ENCODE measurements at regions not wholly inside any gene's neighbourhood (a gene's known extent, or its start where the extent isn't known, plus 50 kb on each side); places are given as distances from the start of the nearest gene placed in this dataset.

DNA sequence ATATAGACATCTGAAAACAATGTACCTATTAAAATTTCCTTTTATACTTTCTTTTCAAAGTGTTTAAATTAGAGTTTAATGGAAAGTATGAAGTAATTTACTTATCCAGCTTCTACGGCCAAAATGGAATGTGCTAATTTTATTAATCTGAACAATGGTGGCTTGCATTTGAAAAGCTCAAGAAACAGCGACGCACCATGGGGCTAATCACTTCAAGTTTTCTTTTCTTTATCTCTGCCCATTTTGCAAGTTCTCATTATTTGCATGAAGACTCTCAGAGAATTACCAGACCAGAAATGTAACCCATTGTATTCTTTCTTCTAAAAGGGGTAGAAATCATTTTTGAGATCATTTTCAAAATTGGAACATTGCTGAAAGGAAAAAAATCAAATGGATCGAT is 204.0 kb upstream of the STARD13 start:
- no CpG with 5 or more reads among the region's 4 CpGs for WGBS (ENCODE audit: insufficient coverage)
- DNase-seq, result no peak
- H3K4me3 ChIP-seq (ENCODE audit: low read length), result no peak overlapping the region
- no peak overlapping the region for H3K27ac ChIP-seq (ENCODE audit: low read length)
- H3K9me3 ChIP-seq (replicated peaks; ENCODE audit: control insufficient read depth, low read depth, low read length), result no peaks in the 10 kb centered on the region
- peaks cover 3% of the 10 kb centered on the region for H3K4me1 ChIP-seq (ENCODE audit: control insufficient read depth, insufficient read depth, low read length)
- H3K27me3 ChIP-seq (ENCODE audit: control insufficient read depth, insufficient read depth, low read length), result no peaks in the 10 kb centered on the region
- H3K36me3 ChIP-seq (ENCODE audit: control insufficient read depth, insufficient read depth, low read length), result no peaks in the 10 kb centered on the region

DNA sequence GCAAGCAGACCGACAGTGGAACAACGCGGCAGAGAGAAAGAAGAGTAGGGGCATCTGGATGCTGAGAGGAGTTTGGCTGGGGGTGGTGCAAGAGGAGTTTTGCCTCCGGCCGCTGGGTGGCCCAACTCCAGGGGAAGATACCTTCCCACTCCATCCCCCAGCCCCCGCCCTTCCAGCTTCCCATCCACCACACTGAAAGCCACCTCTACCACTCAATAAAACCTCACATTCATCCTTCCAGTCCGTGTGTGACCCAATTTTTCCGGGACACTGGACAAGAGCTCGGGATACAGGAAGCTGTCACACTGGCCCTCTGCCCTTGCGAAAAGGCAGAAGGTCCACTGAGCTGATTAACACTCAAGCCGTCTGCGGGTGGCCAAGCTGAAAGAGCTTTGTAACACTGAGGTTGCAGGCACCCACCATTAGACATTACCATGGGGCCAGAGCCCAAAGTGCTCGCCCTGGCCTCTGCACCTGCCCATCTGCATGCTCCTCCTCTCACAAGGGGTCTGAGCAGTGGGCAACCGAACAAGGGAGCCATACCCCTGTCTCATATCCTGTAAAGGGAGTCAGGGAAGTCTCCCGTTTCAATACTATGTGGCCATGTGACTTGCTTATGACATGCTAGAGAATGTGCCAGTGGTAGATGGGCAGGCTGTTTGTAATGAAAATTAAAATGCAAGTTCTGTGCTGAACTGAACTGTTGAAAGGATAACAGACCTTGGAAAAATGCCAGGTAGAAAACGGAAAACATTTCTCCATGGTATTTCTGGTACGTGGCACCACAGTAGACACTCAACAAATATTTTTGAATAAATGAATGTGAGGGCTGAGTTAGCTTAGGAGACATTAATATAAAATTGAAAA is 205.1 kb upstream of the STARD13 start:
- H3K4me3 ChIP-seq (ENCODE audit: low read length), result no peak overlapping the region
- no peak overlapping the region for H3K27ac ChIP-seq (ENCODE audit: low read length)
- no peaks in the 10 kb centered on the region for H3K27me3 ChIP-seq (ENCODE audit: control insufficient read depth, insufficient read depth, low read length)
- DNase-seq, result no peak
- 87% methylated on average over 7 of the region's 17 CpGs for WGBS (ENCODE audit: insufficient coverage)
- no peaks in the 10 kb centered on the region for H3K36me3 ChIP-seq (ENCODE audit: control insufficient read depth, insufficient read depth, low read length)
- peaks cover 5% of the 10 kb centered on the region for H3K4me1 ChIP-seq (ENCODE audit: control insufficient read depth, insufficient read depth, low read length)
- no peaks in the 10 kb centered on the region for H3K9me3 ChIP-seq (replicated peaks; ENCODE audit: control insufficient read depth, low read depth, low read length)

GRCh38 chr13:33493672-33494365 is 208.3 kb upstream of the STARD13 start:
- DNase-seq, result no peak
- peaks cover 5% of the 10 kb centered on the region for H3K4me1 ChIP-seq (ENCODE audit: control insufficient read depth, insufficient read depth, low read length)
- no peaks in the 10 kb centered on the region for H3K27me3 ChIP-seq (ENCODE audit: control insufficient read depth, insufficient read depth, low read length)
- WGBS (ENCODE audit: insufficient coverage), result 79% methylated on average over 6 of the region's 6 CpGs
- no peaks in the 10 kb centered on the region for H3K36me3 ChIP-seq (ENCODE audit: control insufficient read depth, insufficient read depth, low read length)
- no peak overlapping the region for H3K27ac ChIP-seq (ENCODE audit: low read length)
- no peak overlapping the region for H3K4me3 ChIP-seq (ENCODE audit: low read length)
- H3K9me3 ChIP-seq (replicated peaks; ENCODE audit: control insufficient read depth, low read depth, low read length), result no peaks in the 10 kb centered on the region

DNA sequence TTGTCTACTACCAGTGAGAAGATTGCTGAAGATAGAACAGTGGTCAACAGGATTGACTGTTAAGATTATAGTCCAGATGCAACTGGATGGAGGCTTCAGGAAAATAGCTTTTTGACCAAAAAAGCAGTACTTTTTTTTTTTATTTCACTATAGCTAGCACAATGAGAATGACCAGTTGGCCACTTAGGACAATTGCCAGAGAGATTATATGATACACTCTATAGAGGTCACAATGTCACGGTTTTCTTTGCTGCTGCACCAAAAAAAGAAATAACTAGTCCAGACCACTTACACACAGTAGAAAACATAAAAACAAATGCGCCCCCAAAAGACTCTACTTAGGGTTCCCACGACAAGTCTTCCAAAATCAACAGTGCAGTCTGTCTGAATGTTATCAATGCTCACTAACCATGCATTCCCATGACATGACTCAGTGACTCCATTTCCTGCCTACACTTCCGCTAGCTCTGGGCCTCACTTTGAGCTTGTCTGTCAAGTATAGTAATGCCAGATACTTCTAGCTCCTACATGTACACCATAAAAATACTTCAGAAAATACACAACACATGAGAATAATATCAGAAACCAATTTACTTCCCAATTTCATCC is 209.1 kb upstream of the STARD13 start:
- H3K27me3 ChIP-seq (ENCODE audit: control insufficient read depth, insufficient read depth, low read length), result no peaks in the 10 kb centered on the region
- no peak overlapping the region for H3K4me3 ChIP-seq (ENCODE audit: low read length)
- 48% methylated on average over 2 of the region's 4 CpGs for WGBS (ENCODE audit: insufficient coverage)
- no peak overlapping the region for H3K27ac ChIP-seq (ENCODE audit: low read length)
- H3K36me3 ChIP-seq (ENCODE audit: control insufficient read depth, insufficient read depth, low read length), result no peaks in the 10 kb centered on the region
- no peaks in the 10 kb centered on the region for H3K9me3 ChIP-seq (replicated peaks; ENCODE audit: control insufficient read depth, low read depth, low read length)
- peak; percentile 56 for DNase-seq
- H3K4me1 ChIP-seq (ENCODE audit: control insufficient read depth, insufficient read depth, low read length), result peaks cover 5% of the 10 kb centered on the region

DNA sequence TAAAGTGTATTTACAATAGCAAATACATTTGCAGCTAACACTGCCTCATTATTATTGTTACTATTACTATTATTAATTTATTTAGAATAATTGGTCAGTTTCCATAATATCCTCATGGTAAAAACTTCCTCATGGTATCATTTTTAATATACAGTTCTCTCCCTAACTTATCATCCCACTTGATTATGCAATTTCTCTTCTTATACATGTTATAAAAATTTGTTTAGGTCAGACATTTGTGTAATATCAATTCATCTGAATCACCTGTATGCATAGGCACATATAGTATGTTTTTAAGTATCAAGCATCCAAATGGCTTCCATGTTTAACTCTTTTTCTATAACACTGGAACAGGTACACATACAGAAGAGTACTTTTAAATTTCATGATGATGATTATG is 210.8 kb upstream of the STARD13 start:
- Histone ChIP-seq H3K36me3 (ENCODE audit: control insufficient read depth, insufficient read depth, low read length) (no peaks in the 10 kb centered on the region), H3K4me3 (ENCODE audit: low read length) (no peak overlapping the region)

GRCh38 chr13:33497146-33497845 is 211.7 kb upstream of the STARD13 start:
- H3K4me1 ChIP-seq (ENCODE audit: control insufficient read depth, insufficient read depth, low read length), result peaks cover 2% of the 10 kb centered on the region
- H3K36me3 ChIP-seq (ENCODE audit: control insufficient read depth, insufficient read depth, low read length), result no peaks in the 10 kb centered on the region
- no peaks in the 10 kb centered on the region for H3K27me3 ChIP-seq (ENCODE audit: control insufficient read depth, insufficient read depth, low read length)
- no CpG with 5 or more reads among the region's 4 CpGs for WGBS (ENCODE audit: insufficient coverage)
- no peak for DNase-seq
- no peak overlapping the region for H3K27ac ChIP-seq (ENCODE audit: low read length)
- H3K4me3 ChIP-seq (ENCODE audit: low read length), result no peak overlapping the region
- H3K9me3 ChIP-seq (replicated peaks; ENCODE audit: control insufficient read depth, low read depth, low read length), result no peaks in the 10 kb centered on the region

More for the DNA sequence above, 210.8 kb upstream of the STARD13 start:
- no peaks in the 10 kb centered on the region for H3K27me3 ChIP-seq (ENCODE audit: control insufficient read depth, insufficient read depth, low read length)
- no peaks in the 10 kb centered on the region for H3K9me3 ChIP-seq (replicated peaks; ENCODE audit: control insufficient read depth, low read depth, low read length)
- H3K27ac ChIP-seq (ENCODE audit: low read length), result no peak overlapping the region
- peaks cover 2% of the 10 kb centered on the region for H3K4me1 ChIP-seq (ENCODE audit: control insufficient read depth, insufficient read depth, low read length)
- DNase-seq, result no peak

DNA sequence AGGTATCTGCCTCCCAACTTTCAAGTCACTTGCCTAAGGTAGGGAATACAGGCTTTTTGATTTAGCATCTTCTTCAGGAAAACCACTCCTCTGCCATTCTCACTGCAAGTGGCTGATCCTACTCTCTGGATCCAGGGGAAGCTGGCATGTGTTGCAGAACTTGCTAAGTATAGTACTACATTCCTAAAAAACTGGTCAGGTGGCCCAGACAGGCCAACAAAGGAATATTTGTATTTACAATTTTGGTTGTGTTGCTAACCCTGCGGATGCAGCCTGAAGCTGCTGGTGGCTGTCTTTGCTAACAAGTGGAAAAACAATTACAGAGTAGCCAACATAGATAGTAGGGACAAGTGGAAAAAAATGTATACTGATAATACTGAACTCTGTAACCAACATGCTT is 222.5 kb upstream of the STARD13 start:
- no peak for DNase-seq
- Histone ChIP-seq H3K4me3 (ENCODE audit: low read length) (no peak overlapping the region), H3K27me3 (ENCODE audit: control insufficient read depth, insufficient read depth, low read length) (no peaks in the 10 kb centered on the region), H3K9me3 (replicated peaks; ENCODE audit: control insufficient read depth, low read depth, low read length) (peaks cover 4% of the 10 kb centered on the region), H3K36me3 (ENCODE audit: control insufficient read depth, insufficient read depth, low read length) (no peaks in the 10 kb centered on the region), H3K4me1 (ENCODE audit: control insufficient read depth, insufficient read depth, low read length) (peaks cover 2% of the 10 kb centered on the region), H3K27ac (ENCODE audit: low read length) (no peak overlapping the region)
- no CpG with 5 or more reads among the region's 1 CpG for WGBS (ENCODE audit: insufficient coverage)

GRCh38 chr13:33509642-33510229 is 224.2 kb upstream of the STARD13 start:
- Histone ChIP-seq H3K4me3 (ENCODE audit: low read length) (no peak overlapping the region), H3K27me3 (ENCODE audit: control insufficient read depth, insufficient read depth, low read length) (no peaks in the 10 kb centered on the region), H3K36me3 (ENCODE audit: control insufficient read depth, insufficient read depth, low read length) (no peaks in the 10 kb centered on the region), H3K4me1 (ENCODE audit: control insufficient read depth, insufficient read depth, low read length) (peaks cover 8% of the 10 kb centered on the region), H3K9me3 (replicated peaks; ENCODE audit: control insufficient read depth, low read depth, low read length) (peaks cover 4% of the 10 kb centered on the region), H3K27ac (ENCODE audit: low read length) (no peak overlapping the region)
- no CpG with 5 or more reads among the region's 5 CpGs for WGBS (ENCODE audit: insufficient coverage)
- DNase-seq, result peak; percentile 38

- no peaks in the 10 kb centered on the region for H3K36me3 ChIP-seq (ENCODE audit: control insufficient read depth, insufficient read depth, low read length)
- H3K27ac ChIP-seq (ENCODE audit: low read length), result no peak overlapping the region
- H3K27me3 ChIP-seq (ENCODE audit: control insufficient read depth, insufficient read depth, low read length), result no peaks in the 10 kb centered on the region
- no peak overlapping the region for H3K4me3 ChIP-seq (ENCODE audit: low read length)
- peaks cover 4% of the 10 kb centered on the region for H3K9me3 ChIP-seq (replicated peaks; ENCODE audit: control insufficient read depth, low read depth, low read length)
- H3K4me1 ChIP-seq (ENCODE audit: control insufficient read depth, insufficient read depth, low read length), result peaks cover 11% of the 10 kb centered on the region
- peak; percentile 42 for DNase-seq
These were observed 224.9 kb upstream of the STARD13 start for GRCh38 chr13:33510350-33510970.
